A549 (cell line): ENCODE measurements at regions not wholly inside any gene's neighbourhood (a gene's known extent, or its start where the extent isn't known, plus 50 kb on each side); places are given as distances from the start of the nearest gene placed in this dataset.

Experiments
- CBX2 ChIP-seq: fragments of 200-600 bp; sonication (generic); IDR thresholded peaks from 2 replicates; pipeline ENCODE4 v1.6.1; 2016; ENCODE audit warnings: low read depth, mild to moderate bottlenecking, borderline replicate concordance
- CTCF ChIP-seq: fragments of >200 bp; sonication (Bioruptor Twin); formaldehyde crosslinking; IDR thresholded peaks from 3 replicates; pipeline ENCODE4 v1.5.1; 2016
- ELK1 ChIP-seq: fragments of 150-350 bp; IDR thresholded peaks from 2 replicates; pipeline ENCODE4 v1.6.1; 2014; ENCODE audit warnings: low read depth, mild to moderate bottlenecking, low read length
- EP300 ChIP-seq, 2 experiments: fragments of >200 bp; sonication (Bioruptor Twin); formaldehyde crosslinking; IDR thresholded peaks; 2 replicates in 1 of 2; 3 replicates in 1 of 2; pipeline ENCODE4 v1.6.1; 2016 to 2017
- ESRRA ChIP-seq: fragments of 150-350 bp; IDR thresholded peaks from 2 replicates; pipeline ENCODE4 v1.6.1; 2014; ENCODE audit warnings: mild to moderate bottlenecking, low read length, borderline replicate concordance
- JUN ChIP-seq, 2 experiments: fragments of >200 bp; sonication (Bioruptor Twin); formaldehyde crosslinking; IDR thresholded peaks; 2 replicates in 1 of 2; 3 replicates in 1 of 2; pipeline ENCODE4 v1.6.1; 2016 to 2017
- MYC ChIP-seq: IDR thresholded peaks from 2 replicates; pipeline ENCODE4 v1.6.1; 2012; ENCODE audit warnings: mild to moderate bottlenecking, inconsistent platforms, low read length, improper control_type of control experiment, borderline replicate concordance
- POLR2A ChIP-seq: IDR thresholded peaks from 2 replicates; pipeline ENCODE4 v1.6.1; 2012; ENCODE audit warnings: mild to moderate bottlenecking, low read length
- RFX5 ChIP-seq: fragments of 450-650 bp; IDR thresholded peaks from 2 replicates; pipeline ENCODE4 v1.7.1; 2014; ENCODE audit warnings: antibody characterized with exemption, mild to moderate bottlenecking, moderate library complexity
- USF2 ChIP-seq: fragments of 450-650 bp; IDR thresholded peaks from 2 replicates; pipeline ENCODE4 v1.6.1; 2014; ENCODE audit warnings: antibody characterized with exemption

- TF ChIP-seq POLR2A: no peak
- TF ChIP-seq MYC: no peak
- TF ChIP-seq CTCF: no peak
- TF ChIP-seq RFX5: no peak
- TF ChIP-seq ESRRA: no peak
- TF ChIP-seq ELK1: no peak
- no peak for TF ChIP-seq EP300 (IDR thresholded peaks at IDR 0.05)
- no peak for TF ChIP-seq JUN (IDR thresholded peaks at IDR 0.05)
- no peak for TF ChIP-seq CBX2
- no peak for TF ChIP-seq USF2
Measured at GRCh38 chr6:102793752-102794151, 1400.2 kb downstream of the GRIK2 start.
